ENCODE measurements at regions not wholly inside any gene's neighbourhood (a gene's known extent, or its start where the extent isn't known, plus 50 kb on each side); places are given as distances from the start of the nearest gene placed in this dataset.
"Not testable (repeated sequence)": the region's sequence is repeated elsewhere in the genome, so short reads cannot be mapped to it uniquely, and the experiment has no call there.

DNA sequence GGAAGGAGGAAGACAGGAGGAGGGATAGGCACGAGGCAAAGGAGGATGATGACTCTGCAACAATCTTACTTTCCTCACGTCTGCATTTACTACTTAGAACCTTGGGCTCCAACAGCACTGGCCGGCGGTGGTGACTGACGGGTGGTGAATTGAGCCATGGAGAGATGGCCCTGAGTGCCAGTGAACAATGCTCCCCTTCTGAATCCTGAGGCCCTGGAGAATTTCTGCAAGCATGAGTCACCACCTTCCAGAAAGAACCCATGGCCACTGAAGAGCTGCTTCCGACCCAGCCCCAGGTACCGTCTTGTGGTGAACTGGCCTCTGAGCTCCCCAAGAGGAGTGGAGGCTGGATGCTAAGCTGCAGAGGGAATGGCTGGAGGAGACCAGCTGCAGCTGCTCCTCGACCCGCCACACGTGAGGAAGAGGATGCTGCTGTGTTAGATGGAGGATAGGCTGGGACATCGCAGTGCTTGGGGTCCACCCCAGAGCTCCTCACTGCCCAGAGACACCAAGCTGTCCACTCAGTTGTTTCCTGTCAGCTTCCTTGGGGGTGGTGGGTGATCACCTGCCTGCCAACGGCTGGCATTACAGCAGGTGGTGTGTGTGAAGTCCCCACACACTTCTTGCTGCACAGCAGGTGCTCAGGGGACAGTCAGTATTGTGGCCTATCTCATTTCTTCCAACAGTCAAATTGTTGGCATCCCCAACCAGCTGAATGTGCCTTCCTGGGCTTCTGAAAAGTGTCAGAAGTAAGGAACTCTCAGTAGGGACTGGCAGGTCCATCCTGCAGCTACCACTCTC lies 186.5 kb upstream of the ID2 start:
- no peak for DNase-seq (ENCODE audit: low spot score)

DNA sequence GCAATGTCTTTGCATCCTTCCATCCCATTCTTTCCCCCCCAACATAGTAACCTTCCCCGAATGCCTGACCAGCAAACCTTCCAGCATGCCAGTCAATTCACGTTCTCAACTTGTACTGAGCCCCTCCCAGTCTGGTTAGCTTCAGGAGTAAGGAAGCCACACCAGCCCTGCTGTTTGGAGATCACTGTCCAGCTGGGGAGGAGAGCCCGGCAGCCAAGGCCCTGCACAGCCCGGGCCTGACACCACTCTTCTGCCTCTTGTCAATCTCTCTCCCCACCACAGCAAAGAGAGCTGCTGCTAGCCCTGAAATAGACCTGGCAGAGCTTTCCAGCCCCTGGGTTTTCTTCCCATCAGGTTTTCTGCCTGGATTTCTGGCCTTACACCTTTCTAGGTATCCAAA lies 185.8 kb upstream of the ID2 start:
- DNase-seq (ENCODE audit: low spot score), result no peak

DNA sequence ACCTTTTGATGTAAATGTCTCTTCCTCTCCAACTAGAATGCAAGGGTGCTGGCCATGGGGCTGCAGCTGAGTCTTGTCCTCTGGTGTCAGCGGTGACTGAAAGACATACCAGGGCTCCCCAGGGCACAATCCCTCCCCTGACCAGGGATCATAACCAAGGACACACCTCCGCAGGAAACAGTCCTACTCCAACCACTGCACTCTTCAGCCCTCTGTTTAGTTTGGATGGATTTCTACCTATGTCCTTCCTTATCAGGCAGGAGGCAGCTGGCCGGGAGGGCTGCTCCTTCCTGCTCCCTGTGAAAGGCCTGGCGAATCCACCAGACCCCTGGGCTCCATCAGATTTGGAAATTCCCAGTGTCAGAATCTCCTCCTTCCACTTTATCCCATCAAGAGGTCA lies 185.2 kb upstream of the ID2 start:
- no peak for DNase-seq (ENCODE audit: low spot score)

DNA sequence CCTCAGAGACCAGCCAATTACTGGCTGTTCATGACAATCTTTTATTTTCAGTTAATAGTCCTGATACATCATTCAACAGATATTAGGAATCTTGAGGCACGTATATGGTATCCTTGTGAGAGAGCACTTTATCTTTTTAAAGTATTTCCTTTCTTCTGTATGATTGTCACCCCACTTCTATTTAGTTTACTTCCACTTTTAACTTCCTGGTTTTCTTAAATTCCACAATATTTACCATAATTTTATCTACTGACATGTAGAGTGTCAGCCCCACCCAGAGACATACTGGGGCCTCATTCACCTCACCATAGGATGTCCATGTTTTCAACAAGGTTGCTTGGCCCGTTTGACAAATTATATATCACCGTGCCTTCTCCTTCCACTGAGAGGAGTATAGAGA lies 182.9 kb upstream of the ID2 start:
- no peak for DNase-seq (ENCODE audit: low spot score)

DNA sequence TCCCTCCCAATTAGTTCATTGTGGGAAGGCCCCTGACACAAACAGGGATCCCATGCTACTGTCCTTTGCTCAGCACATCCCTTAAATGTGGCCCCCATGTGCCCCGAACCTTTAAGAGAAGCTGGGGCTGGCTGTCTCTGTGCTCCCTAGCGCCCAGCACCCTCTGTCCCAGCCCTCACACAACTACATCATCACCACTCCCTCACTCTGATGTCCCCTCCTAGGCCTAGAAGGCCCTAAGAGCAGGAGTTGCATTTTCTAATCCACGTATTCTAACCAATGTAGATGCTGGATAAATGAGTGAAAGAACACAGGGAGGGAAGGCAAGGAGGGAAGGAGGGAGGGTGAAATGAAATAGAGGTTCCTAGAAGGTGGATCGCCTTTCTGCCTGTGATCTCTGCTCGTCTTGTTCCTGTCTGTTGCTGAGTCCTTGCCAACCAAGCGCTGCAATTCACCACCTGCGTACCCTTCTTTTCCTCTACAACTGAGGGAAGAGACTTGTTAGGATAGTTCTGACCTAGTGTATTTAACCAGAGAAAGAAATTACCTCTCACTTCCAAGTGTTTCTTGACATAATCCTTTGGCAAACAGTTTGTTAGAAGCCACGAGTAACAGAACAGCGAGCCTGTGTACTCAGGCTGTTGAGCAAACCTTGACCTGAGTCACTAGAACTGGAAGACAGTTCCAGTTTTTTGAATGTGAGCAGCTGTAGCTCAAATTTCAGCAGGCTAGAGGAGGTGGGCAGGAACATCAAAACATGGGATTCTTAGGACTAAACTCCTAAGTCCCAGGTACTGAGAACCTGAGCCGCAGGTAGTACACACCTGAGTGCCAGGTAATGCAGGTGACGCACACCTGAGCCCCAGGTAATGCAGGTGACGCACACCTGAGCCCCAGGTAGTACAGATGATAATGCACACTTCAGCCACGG lies 181.5 kb upstream of the ID2 start:
- DNase-seq (ENCODE audit: low spot score), result no peak

DNA sequence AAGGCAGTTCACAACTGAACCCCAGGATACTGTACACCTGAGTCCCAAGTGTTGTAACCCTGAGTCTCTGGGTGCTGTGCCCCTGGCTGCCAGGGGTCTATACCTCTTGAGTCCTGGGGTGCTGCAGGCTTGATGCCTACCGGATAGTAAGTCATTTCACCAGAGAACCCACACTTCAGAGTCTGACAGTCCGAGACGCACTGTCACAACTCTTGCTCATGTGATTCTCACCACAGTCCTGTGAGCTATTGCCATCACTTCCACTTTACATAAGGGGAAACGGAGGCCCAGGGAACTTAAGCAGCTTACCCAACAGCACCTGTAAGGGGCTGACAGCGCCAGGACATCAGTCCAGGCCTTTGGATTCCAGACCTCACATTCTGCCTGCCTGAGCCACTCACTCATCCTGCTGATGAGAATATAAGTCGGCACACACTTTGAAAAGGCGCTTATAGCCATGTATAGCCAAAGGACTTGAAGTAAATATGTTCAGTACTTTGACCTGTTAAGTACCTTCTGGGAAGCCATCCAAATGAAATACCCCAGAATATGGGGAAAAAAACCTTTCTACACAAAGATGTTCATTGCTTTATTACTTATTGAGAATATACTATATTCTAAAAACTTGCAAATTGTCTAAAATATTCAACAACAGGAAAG lies 180.7 kb upstream of the ID2 start:
- no peak for DNase-seq (ENCODE audit: low spot score)

DNA sequence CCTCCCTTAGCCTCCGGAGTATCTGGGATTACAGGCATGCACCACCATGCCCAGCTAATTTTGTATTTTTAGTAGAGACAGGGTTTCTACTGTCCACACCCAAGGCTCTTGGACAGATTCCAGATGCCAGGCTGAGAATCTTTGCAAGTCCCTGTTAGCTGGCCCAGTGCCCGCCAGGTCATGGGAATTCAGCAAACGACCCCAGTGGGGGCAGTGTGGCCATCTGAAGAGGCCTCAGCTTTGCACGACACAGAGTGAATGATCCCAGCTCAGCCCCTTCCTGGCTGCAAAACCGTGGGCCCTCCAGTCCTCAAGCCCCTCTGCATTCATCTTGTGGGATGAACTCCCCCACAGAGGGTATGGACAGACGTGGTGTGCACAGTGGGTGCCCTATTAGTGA lies 179.5 kb upstream of the ID2 start:
- DNase-seq (ENCODE audit: low spot score), result no peak

DNA sequence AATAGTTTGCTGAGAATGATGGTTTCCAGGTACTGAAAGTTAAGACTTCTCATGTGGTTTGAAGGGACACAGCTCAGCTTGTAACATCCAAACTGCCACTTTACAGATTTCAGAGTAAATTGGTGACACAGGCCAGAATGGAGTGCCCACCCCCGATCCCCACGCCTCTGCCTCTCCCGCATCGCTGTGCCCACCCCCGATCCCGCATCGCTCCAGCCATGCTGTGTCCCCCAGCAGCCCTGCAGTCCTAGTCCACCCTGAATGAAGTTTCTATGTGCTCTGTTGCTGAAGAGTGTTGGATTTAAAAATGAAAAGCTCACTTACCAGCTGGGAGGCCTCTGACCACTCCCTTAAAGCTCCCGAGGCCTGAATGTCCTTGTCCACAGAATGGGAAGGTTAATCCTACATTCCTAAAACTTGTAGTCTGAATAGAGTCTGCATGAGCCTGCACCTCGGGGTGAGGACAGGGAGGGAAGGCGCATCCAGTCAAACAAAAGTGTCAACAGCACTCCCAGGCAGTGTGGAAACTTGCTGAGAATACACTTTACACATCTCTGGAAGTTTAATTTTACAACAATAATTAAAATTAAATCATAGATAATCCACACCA lies 176.4 kb upstream of the ID2 start:
- DNase-seq (ENCODE audit: low spot score), result no peak

DNA sequence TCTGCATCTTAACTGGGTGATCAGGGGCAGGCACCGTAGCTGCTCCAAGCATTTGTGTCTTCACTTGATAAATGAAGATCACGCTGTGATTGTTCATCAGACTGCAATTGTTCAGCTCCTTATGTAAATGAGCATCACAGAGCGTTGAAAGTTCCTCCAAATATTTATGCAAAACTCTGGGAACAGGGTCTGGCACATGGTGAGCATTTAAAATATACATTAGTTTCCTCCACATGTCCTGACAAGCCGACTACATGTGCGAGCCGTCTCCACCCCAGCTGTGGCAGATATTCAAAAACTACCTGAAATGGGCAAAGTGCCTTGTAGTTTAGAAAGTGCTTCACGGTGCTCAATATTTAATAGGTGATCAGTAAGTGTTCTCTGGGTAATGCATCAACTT lies 175.1 kb upstream of the ID2 start:
- no peak for DNase-seq (ENCODE audit: low spot score)

DNA sequence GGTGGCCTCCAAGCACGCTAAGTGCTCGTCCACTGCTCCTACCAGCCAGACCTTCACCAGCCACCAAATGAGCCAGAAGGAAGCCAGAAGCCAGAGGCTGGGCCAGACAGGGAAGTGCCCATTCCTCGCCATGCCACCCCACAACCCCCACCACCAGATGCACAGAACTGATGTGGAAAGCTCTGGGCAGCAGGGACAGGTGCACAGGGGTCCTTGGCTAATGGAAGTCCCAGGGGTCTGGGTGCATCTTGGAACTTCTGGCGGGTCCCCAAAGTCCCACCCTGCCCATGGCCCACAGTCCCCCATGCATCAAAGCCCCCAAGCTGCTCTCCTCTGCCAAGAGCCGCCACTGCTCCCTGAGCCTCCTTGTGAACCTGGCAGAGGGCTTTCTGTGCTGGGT lies 173.1 kb upstream of the ID2 start:
- no peak for DNase-seq (ENCODE audit: low spot score)

DNA sequence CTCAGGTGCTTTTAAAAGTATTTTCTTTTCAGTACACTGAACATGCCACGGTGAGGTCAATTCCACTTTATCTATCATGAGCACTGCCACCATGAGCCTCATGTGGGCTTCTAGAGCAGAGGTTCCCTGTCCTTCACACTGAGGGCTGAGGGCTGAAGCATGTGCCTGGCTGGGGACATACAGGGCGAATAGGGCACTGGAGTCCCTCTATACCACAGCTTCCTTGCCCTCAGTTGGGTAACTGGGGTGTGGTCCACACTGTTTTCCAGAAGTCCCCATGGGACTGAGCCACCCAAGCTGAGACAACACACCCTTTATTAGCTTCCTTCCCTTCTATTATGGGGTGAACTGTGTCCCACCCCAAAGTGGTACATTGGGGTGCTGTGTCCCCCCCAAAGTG lies 172.2 kb upstream of the ID2 start:
- no peak for DNase-seq (ENCODE audit: low spot score)

DNA sequence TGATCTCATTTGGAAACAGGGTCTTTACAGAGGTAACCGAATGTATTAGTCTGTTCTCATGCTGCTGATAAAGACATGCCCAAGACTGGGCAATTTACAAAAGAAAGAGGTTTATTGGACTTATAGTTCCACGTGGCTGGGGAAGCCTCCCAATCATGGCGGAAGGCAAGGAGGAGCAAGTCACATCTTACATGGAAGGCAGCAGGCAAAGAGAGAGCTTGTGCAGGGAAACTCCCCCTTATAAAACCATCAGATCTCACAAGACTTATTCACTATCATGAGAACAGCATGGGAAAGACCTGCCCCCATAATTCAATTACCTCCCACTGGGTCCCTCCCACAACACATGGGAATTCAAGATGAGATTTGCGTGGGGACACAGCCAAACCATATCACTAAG lies 171.8 kb upstream of the ID2 start:
- DNase-seq (ENCODE audit: low spot score), result not testable (repeated sequence)

DNA sequence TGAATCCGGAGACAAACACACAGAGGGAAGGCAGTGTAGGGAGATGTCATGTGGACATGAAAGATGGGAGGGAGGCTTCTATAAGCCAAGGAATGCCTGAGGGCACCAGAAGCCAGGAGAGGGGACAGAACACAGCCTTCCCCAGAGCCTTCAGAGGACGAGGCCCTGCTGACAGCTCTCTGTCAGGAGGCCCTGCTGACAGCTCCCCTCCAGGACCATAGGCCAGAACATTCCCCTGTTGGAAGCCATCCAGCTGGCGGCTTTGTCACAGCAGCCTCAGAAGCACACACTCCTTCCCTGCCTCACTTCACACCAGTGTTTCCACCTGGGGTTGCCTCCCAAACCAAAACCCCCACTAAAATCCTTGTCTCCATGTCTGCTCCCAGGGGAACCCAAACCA lies 171.3 kb upstream of the ID2 start:
- DNase-seq (ENCODE audit: low spot score), result no peak

DNA sequence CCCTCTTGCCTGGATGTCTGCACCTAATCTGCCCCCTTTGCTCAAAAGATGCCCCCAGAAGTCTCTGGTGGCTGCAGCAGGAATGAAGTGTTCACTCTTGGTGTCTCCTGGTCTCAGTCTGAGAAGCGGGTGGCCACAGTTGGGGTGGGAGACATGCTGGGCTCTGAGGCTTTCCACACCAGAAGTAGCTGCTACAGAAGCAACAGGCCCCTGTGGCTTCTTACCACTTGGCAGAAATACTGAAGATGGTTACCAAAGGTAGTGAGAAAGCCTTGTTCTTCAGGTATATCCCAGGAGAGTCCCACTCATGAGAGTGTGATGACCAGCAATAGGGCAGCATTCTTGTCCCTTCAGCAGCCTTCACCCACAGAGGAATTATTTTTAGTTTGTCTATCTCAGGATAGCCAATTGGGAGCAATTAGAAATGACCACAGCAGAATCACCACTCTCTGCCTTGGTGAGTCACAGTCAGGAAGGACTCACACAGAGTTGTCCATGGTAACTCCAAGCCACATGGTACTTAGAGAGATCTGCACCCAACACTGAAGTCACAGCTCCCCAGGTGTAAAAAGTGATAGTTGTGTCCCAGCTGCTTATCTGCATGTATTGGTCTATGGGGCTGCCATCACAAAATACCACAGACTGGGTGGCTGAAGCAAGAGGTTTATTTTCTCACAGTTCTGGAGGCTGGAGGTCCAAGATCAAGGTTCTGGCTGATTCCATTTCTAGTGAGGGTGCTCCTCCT lies 169.8 kb upstream of the ID2 start:
- peak; percentile 16 for DNase-seq (ENCODE audit: low spot score)

DNA sequence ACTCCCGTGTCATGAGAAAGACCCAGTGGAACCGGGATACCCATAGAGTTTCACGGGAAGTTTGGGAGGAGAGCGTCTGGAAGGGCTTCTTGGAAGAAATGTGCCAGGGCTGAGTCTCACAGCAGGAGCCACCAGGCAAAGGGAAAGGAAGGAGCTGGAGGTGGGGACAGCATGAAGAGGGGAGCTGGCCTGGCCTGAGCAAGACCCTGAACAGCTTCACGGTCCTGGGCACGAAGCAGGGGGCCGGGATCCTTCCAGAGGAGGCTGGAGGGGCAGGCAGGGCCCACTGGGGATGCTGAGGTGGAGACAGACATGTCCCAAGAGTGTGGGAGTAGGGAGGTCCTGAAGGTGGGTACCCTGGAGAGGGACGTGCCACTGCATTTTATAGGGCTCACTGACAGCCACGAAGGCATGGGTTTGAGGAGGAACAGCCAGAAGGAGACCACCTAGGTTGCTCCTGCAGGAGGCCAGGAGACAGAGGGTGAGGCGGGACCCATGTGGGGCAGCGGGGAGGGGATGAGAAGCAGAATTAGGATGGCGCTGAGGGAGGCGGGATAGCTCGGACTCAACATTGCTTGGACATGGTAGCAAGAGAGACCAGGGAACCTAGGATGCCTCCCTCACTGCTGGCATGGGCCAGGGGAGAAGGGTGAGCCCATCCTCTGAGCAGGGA lies 168.1 kb upstream of the ID2 start:
- no peak for DNase-seq (ENCODE audit: low spot score)

DNA sequence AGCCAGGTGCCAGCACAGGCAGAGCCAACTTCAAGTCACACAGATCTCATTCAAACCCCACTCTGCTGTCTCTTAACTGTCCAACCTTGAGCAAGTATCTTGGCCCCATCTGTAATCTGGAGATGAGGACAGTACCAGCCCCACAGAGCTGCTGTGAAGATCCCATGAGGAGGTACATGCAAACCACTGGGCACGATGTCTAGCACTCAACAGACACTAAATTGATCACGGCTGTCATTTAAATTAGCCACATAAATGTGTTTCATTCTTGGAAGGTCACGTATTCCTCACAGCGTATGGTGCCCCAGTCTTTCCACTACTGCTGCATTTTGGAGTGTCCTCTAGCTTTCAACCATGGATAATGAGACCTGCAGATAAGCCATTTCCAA lies 167.6 kb upstream of the ID2 start:
- no peak for DNase-seq (ENCODE audit: low spot score)

DNA sequence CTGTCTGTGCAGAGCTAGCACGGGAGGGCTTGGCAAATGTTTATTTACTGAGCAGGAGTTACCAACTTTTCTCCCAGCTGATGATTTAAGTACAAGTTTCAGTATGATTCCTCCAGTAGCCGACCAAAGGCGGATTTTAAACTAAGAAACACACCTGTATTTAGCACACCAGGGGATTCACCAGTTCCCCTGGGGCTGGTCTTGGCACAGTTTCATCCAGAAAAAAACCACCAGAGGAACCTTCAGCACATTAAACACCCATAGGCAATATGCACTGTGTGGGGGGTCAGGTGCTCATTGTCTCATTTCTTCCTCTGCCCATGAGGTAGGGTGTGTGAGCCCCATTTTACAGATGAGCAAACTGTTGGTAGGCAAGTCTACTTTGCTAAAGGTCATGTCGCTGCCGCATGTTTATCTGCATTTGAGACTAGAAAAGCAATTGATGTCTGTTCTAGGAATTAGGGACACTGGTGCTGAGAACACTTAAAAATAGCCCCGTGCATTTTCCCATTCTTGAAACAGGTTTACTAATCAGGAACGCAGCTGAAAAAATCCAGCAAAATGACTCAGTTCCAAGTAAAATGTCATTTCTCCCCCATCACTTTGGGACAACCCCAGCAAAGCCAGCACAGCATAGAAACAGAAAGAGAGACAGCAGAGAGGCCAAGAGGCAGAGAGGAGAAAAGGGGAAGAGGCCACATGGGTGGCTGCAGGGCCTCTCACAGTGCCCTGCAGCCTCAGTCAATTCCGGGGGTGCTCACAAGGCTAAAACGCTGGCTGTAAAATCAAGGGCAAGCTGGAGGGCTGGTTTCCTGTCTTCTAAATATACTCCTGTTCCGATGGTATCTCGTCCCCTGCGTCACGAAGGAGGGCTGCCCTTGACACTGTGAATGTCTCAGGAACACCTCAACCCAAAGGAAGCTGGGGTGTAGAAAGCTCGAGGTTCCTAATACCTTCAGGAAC lies 166.8 kb upstream of the ID2 start:
- DNase-seq (ENCODE audit: low spot score), result no peak

DNA sequence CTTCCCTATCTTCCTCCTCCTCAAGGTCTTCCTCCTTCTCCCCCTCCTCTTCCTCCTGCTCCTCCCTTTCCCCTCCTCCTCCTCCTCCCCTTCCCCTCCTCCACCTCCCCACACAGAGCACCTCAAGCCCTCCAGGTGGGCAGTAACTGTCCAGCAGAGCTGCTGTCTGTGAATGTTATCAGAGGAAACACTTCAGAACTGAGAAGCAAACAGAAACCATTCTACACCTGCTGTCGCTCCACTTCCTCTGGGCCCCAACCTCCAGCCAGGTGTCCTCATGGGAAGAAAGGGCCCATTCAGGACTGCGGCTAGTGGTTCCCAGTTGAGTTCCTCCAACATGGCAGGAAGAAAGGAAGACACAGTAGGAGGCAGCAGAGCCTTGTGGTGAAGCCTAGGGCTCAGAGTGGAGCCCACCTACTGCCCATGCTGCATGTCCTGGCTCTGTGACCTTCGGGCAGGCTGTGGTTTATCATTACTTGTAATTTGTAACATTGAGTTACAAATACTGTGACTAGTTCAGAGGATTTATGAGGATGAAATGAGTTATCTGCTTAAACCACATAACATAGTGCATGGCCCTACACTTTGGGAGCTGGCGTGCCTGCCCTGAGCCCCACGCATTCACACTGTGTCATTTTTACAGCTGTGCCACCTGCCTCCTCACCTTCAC lies 165.9 kb upstream of the ID2 start:
- DNase-seq (ENCODE audit: low spot score), result no peak

DNA sequence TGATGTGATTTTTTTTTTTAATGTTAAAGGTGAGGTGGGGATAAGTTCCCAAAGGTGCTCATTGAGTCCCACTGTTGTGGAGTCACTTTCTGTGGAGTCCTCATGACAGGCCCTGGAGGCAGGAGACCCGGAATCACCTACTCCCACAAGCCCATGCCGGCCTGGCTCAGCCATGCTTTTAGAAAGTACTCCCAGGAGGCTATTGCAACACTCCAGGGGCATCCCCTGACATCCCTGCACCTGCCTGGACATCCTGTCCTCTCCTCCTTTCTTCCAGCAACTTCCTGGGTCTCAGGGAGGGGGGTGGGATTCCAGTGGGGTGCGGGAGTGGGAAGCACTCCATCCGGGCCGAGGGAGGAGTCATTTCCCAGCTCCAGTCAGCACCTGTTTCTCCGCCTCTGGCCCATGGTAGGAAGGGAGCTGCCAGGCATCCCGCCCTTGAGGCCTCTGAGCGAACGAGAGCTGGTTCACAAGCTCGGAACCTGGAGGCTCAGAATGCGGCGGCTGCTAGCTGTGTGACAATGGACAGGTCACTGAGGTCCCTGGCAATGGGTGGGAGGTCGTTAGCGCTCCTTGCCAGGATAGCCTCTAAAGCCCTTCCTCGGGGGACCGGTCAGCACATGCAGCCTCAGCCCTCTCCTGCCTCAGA lies 163.9 kb upstream of the ID2 start:
- no peak for DNase-seq (ENCODE audit: low spot score)

All from H4 (cell line).